ENCODE measurements at regions not wholly inside any gene's neighbourhood (a gene's known extent, or its start where the extent isn't known, plus 50 kb on each side); places are given as distances from the start of the nearest gene placed in this dataset.

DNA sequence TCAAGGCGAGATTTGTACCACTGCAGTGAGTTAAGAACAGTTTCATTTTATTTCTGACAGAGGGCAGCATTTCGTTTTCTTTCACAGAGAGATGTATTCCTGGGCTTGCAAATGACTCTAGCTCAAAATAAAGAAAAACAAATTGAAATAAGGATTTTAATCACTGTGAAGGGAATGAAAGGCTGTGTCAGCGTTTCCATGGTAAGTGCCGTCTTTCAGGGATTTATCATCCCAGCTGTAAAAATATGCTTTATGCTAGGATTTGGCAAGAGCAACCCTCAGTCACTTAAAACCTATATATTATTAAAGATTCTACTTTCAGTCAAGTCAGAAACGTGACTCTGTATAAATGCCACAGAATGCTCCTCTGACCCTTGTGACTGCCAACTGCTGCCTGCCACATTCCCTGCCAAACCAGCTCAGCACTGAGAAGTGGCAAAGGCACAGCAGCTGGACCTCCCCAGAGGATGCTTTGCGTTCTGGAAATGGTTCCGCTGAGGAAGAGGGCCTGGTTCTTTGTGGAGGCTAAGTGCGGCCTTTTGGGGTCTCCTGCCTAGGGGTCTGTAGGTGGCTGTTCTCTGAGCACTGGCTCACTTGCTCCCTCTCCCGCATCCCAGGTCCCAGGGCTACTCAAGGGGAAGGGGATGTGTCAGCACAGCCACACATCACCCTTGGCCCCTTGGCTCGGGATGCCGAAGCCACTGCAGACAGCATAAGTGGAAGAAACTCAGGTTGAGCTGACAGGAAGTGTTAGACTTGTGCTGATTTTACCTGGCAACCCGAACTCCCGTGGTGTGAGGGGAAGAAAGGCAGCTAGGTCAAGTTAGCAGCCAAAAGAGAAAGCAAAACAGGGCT is 56.6 kb upstream of the POMGNT2 start:
- H3K4me1 ChIP-seq (ENCODE audit: control insufficient read depth, insufficient read depth, low read length): peaks cover 2% of the 10 kb centered on the region; the same call in 1 of the 2 replicates
- BruUV-seq (replicated peaks): no TSS peak
- no peak overlapping the region for H2BK5ac ChIP-seq (ENCODE audit: low read depth, low read length, poor library complexity, severe bottlenecking)
- H2AK9ac ChIP-seq (replicated peaks; ENCODE audit: low read depth, low read length, poor library complexity): peak overlapping the region; percentile 37
- peak overlapping the region; percentile 17; the same call in 1 of the 3 replicates for H2BK15ac ChIP-seq (ENCODE audit: low read depth, low read length)
- intact Hi-C loops (cut with micrococcal nuclease): loop anchor here (1.0 to 10.0 kb wide), 4 partner anchors 122 to 1036 kb away; partner anchors contain the start of gene SNRK
- H2AK5ac ChIP-seq (ENCODE audit: low read depth, low read length): peak overlapping the region; percentile 56; the same call in 1 of the 2 replicates
- peak overlapping the region; percentile 29; the same call in 1 of the 2 replicates for H3K23ac ChIP-seq (ENCODE audit: low read depth, low read length)
- H2AFZ ChIP-seq (replicated peaks; ENCODE audit: low read length, poor library complexity): peak overlapping the region; percentile 81
- H3K18ac ChIP-seq (ENCODE audit: low read depth, low read length): 0 out of 2 replicates have a peak overlapping the region, but pooled peaks have one; percentile 15
- WGBS, 2 experiments (ENCODE audit: extremely low coverage in 2 of 2, insufficient read length in 1 of 2): no CpG with 5 or more reads among the region's 13 CpGs
- no peak overlapping the region for H3K4me2 ChIP-seq (ENCODE audit: low read depth, low read length)
- no peak overlapping the region for H3K9ac ChIP-seq (ENCODE audit: low read depth, low read length)
- H4K91ac ChIP-seq (ENCODE audit: insufficient read depth, low read depth, low read length): peak overlapping the region; percentile 68
- H2BK120ac ChIP-seq (ENCODE audit: low read depth, low read length): peak overlapping the region; percentile 83
- no peaks in the 10 kb centered on the region for H3K9me1 ChIP-seq (ENCODE audit: insufficient read depth, low read length)
- H3K4me3 ChIP-seq (ENCODE audit: insufficient read depth, low read depth, low read length): no peak overlapping the region
- H3K4ac ChIP-seq (ENCODE audit: low read depth, low read length): peak overlapping the region; percentile 68
- H2BK20ac ChIP-seq (ENCODE audit: low read depth, low read length): peak overlapping the region; percentile 70
- H4K8ac ChIP-seq (ENCODE audit: low read depth in 2 of 2, low read length in 2 of 2): peak overlapping the region in 1 of 2 experiments; percentile 77; a peak in 2 of 4 replicates
- peak; percentile 78 for DNase-seq
- H4K20me1 ChIP-seq (ENCODE audit: insufficient read depth, low read length): no peaks in the 10 kb centered on the region
- peak; percentile 84 for ATAC-seq (ENCODE audit: low read depth)
- H4K5ac ChIP-seq (ENCODE audit: low read depth, low read length): no peak overlapping the region
- no peaks in the 10 kb centered on the region for H3K79me1 ChIP-seq (ENCODE audit: low read depth in 1 of 2, low read length in 2 of 2)
- CTCF ChIA-PET: interaction anchor here (0.5 to 1.6 kb wide), 9 partner anchors 14 to 361 kb away, joined by 3 to 5 read pairs (median 3); no protein-coding TSS in a partner anchor
- in situ Hi-C loops (cut with MboI; ENCODE audit: low sequenced_read_pairs): loop anchor here (10.0 kb wide), 1 partner anchor 342 kb away; no protein-coding TSS in a partner anchor
- H3K36me3 ChIP-seq (ENCODE audit: control insufficient read depth, insufficient read depth, low read length): no peaks in the 10 kb centered on the region
- no peak overlapping the region for H3K27ac ChIP-seq (ENCODE audit: insufficient read depth, low read length)
- H3K14ac ChIP-seq (replicated peaks; ENCODE audit: low read depth, low read length): peak overlapping the region; percentile 77; the same call in 1 of the 2 replicates
- no peak overlapping the region for H3K56ac ChIP-seq (ENCODE audit: extremely low read depth, insufficient read depth, low read length)
- no peaks in the 10 kb centered on the region for H3K9me3 ChIP-seq (ENCODE audit: control insufficient read depth, insufficient read depth, low read length)
- dilution Hi-C loops (cut with HindIII; ENCODE audit: low sequenced_read_pairs, unreplicated experiment): no loop called here
- no peaks in the 10 kb centered on the region for H3K27me3 ChIP-seq (ENCODE audit: control insufficient read depth, insufficient read depth, low read length)
- POLR2A ChIA-PET (ENCODE audit: unreplicated experiment): no interaction called here
- TF ChIP-seq POLR2A (IDR thresholded peaks at IDR 0.05; ENCODE audit: low read depth, low read length): no peak
- TF ChIP-seq FOS (IDR thresholded peaks at IDR 0.05; ENCODE audit: low read depth, low read length): no peak
- TF ChIP-seq, protein P1, sequence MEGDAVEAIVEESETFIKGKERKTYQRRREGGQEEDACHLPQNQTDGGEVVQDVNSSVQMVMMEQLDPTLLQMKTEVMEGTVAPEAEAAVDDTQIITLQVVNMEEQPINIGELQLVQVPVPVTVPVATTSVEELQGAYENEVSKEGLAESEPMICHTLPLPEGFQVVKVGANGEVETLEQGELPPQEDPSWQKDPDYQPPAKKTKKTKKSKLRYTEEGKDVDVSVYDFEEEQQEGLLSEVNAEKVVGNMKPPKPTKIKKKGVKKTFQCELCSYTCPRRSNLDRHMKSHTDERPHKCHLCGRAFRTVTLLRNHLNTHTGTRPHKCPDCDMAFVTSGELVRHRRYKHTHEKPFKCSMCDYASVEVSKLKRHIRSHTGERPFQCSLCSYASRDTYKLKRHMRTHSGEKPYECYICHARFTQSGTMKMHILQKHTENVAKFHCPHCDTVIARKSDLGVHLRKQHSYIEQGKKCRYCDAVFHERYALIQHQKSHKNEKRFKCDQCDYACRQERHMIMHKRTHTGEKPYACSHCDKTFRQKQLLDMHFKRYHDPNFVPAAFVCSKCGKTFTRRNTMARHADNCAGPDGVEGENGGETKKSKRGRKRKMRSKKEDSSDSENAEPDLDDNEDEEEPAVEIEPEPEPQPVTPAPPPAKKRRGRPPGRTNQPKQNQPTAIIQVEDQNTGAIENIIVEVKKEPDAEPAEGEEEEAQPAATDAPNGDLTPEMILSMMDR (conservative IDR thresholded peaks at IDR 0.05; ENCODE audit: low read depth, low read length): peak; percentile 62
- TF ChIP-seq SMC3 (IDR thresholded peaks at IDR 0.05; ENCODE audit: low read depth, low read length): peak; percentile 71
- TF ChIP-seq MAZ (IDR thresholded peaks at IDR 0.05; ENCODE audit: borderline replicate concordance, low read depth, low read length): no peak
- peak; percentile 86 for TF ChIP-seq MAFK (IDR thresholded peaks at IDR 0.05; ENCODE audit: low read depth, low read length)
- TF ChIP-seq, protein P2, sequence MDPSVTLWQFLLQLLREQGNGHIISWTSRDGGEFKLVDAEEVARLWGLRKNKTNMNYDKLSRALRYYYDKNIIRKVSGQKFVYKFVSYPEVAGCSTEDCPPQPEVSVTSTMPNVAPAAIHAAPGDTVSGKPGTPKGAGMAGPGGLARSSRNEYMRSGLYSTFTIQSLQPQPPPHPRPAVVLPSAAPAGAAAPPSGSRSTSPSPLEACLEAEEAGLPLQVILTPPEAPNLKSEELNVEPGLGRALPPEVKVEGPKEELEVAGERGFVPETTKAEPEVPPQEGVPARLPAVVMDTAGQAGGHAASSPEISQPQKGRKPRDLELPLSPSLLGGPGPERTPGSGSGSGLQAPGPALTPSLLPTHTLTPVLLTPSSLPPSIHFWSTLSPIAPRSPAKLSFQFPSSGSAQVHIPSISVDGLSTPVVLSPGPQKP (IDR thresholded peaks at IDR 0.05; ENCODE audit: borderline replicate concordance, low read depth, low read length): no peak
- TF ChIP-seq CEBPB (IDR thresholded peaks at IDR 0.05; ENCODE audit: low read depth, low read length): no peak
- no peak for TF ChIP-seq NFE2L2 (IDR thresholded peaks at IDR 0.05; ENCODE audit: low read depth, low read length)
- TF ChIP-seq MXI1 (IDR thresholded peaks at IDR 0.05; ENCODE audit: borderline replicate concordance, low read depth, low read length): no peak
- TF ChIP-seq CHD1 (IDR thresholded peaks at IDR 0.05; ENCODE audit: low read depth, low read length): no peak
- no peak for TF ChIP-seq RFX5 (IDR thresholded peaks at IDR 0.05; ENCODE audit: low read depth, low read length)
- TF ChIP-seq BHLHE40 (IDR thresholded peaks at IDR 0.05; ENCODE audit: low read depth, low read length): no peak
- no peak for TF ChIP-seq RCOR1 (IDR thresholded peaks at IDR 0.05; ENCODE audit: insufficient replicate concordance, low read length)
- TF ChIP-seq RAD21 (IDR thresholded peaks at IDR 0.05; ENCODE audit: low read length): peak; percentile 73

Data from IMR-90 (cell line).